ENCODE measurements at regions not wholly inside any gene's neighbourhood (a gene's known extent, or its start where the extent isn't known, plus 50 kb on each side); places are given as distances from the start of the nearest gene placed in this dataset.

DNA sequence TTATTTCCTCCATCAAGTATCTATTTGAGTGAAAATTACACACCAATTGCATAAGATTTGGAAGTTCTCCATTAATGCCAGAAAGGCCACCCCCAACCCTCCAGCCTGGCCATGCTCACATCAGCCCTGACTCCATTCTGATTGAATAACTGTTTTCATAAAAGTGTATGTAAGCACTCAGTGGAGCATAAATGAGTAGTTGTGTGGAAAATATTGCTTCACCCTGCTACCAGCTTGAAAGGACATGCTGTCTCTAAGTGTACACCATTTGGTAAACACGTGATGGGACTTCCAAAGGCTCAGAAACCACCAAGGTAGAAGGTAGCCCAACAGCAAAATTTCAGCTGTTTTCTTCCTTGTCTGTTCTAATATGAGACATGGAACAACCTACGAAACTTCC, 393.8 kb downstream of the ZNF385D start:
- DNase-seq (ENCODE audit: low read depth in 2 of 2): no peak

- DNase-seq (ENCODE audit: low read depth in 2 of 2): no peak
Observed at GRCh38 chr3:21356402-21356801, 394.6 kb downstream of the ZNF385D start.

- DNase-seq (ENCODE audit: low read depth in 2 of 2): no peak
Observed at GRCh38 chr3:21345382-21345976, 405.5 kb downstream of the ZNF385D start.

- DNase-seq (ENCODE audit: low read depth in 2 of 2): no peak
Observed at GRCh38 chr3:21331857-21332256, 419.2 kb downstream of the ZNF385D start.

GRCh38 chr3:21331321-21331720, 419.7 kb downstream of the ZNF385D start:
- no peak for DNase-seq (ENCODE audit: low read depth in 2 of 2)

- no peak for DNase-seq (ENCODE audit: low read depth in 2 of 2)
Observed at GRCh38 chr3:21330293-21330692, 420.7 kb downstream of the ZNF385D start.

GRCh38 chr3:21328711-21329390, 422.2 kb downstream of the ZNF385D start:
- DNase-seq (ENCODE audit: low read depth in 2 of 2): no peak

GRCh38 chr3:21326704-21327475, 424.1 kb downstream of the ZNF385D start:
- peak; percentile 19 to 21 for DNase-seq (ENCODE audit: low read depth in 2 of 2)

- no peak for DNase-seq (ENCODE audit: low read depth in 2 of 2)
Observed at GRCh38 chr3:21314688-21315087, 436.3 kb downstream of the ZNF385D start.

- DNase-seq (ENCODE audit: low read depth in 2 of 2): no peak
Observed at GRCh38 chr3:21310891-21311290, 440.1 kb downstream of the ZNF385D start.

DNA sequence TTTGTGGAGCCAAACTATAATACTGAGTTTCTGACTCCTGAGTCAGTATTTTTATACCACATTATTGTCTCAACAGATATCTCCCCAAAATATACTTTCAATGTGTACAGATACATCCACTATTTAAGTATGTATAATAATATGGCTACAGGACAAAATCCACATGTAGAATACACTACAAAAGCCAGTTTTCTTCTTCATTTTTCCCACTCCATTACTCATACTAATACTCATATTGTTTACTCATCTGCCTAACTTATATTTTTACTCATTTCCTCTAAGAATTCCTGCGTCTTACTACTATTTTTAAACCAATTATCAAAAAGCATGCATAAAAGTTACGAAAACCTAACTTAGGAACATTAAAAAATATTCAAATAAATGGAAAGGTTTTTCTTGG, 440.8 kb downstream of the ZNF385D start:
- DNase-seq (ENCODE audit: low read depth in 2 of 2): no peak

DNA sequence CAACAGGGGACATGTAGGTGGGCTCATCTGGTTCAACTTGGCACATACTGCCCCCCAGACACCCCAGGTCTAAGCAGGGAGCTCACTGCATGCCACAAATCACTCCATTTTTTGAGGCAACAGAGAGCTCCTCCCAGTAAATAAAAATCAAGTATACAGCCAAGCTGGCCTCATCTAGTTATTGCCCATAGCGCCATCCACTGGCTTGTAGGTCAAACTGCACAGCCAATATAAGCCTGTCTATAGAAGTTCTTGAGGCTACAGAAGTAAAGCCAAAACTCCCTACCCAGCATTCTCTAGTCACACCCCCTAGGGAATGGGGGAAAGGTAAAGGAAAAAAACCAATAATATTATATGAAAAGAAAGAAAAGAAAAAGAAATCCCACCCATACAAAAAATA, 453.7 kb downstream of the ZNF385D start:
- DNase-seq (ENCODE audit: low read depth in 2 of 2): no peak

DNA sequence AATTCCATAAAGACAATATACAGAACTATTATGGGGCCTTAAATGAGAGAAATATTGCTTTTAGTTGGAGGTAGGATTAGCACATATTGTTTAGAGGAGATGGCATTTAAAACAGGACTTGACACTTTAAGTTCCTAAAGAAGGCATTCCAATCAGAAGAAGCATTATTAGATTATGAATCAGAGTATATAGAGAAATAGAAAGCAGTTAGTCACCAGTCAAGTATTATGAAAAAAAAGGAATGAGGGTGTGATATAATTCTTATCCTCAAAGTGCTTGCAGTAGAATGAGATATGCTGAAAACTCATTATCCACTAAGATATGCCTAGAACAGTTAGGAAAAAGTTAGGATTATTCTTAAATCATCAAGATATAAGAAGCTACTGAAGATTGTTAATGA, 456.2 kb downstream of the ZNF385D start:
- DNase-seq (ENCODE audit: low read depth in 2 of 2): peak in 1 of 2 experiments; percentile 34

DNA sequence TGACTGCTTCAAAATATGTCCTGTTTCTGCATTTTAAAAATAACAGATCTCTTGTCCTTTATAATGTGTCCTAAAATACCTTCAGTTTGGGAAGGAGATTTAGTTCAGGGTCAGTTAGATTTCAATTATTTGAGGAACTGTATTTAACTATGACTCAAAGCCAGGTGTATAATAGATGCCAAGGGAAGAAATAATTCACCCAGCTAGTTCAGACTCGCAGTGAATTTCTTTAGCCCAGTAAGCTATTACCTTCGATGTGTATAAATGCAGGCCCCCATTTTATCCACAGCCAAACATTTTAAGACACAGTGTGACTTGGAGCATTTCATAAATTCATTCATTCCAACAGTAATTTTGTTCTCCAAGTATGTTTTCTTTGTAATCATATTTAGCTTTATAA, 458.0 kb downstream of the ZNF385D start:
- DNase-seq (ENCODE audit: low read depth in 2 of 2): no peak

DNA sequence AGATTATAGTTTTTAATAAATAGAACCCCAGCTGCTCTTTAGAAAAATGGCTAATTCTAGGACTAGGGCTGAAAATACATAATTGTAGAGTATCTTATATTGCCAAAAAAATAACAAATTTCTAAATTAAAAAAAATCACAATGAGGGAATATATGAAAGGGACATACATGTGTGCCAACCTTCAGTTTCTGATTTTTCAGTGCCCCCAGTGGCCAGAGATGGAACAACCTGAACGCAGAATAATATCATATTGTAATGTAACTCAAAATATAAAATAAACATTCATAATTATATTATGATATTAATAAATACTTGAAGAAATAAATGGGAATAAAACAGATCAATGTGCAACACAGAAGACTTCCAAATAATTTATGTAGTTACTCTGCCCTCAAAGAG, 460.5 kb downstream of the ZNF385D start:
- DNase-seq (ENCODE audit: low read depth in 2 of 2): no peak

- peak in 1 of 2 experiments; percentile 19 for DNase-seq (ENCODE audit: low read depth in 2 of 2)
Observed at GRCh38 chr3:21274079-21274571, 476.9 kb downstream of the ZNF385D start.

DNA sequence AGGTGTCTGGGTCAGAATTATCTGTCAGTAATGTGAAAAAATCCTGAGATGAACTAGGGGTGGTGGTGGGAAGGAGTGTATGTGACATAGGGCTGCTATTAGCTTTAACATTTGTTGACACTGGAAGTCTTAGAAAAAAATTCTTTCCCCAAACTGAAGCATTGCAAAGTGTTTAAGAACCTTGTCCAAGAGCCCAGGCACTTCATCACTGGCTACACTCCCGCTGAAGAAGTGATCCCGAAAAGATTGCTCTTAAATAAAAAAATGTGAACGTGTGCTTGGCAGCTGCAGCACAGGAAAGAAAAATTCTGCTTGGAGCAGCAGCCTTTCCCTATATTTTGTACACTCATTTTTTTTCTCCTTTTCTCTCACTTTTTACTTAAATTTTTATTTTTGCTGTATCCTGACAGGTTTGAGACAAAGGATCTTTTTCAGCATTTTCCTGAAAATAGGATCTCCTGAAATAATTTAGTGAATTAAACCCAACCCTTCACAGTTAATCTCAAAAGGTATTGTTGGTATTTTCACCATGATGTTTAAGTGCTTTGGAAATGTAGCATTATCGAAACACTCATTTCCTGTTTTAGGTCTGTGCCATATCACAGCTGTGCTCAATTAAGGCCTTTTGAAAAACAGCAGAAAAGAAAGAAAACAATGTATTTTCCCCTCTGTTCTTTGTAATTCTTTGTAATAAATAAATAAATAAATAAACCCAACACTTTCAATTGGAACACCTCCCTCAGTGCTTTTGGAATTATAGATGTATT, 477.6 kb downstream of the ZNF385D start:
- DNase-seq (ENCODE audit: low read depth in 2 of 2): peak; percentile 45 to 48

DNA sequence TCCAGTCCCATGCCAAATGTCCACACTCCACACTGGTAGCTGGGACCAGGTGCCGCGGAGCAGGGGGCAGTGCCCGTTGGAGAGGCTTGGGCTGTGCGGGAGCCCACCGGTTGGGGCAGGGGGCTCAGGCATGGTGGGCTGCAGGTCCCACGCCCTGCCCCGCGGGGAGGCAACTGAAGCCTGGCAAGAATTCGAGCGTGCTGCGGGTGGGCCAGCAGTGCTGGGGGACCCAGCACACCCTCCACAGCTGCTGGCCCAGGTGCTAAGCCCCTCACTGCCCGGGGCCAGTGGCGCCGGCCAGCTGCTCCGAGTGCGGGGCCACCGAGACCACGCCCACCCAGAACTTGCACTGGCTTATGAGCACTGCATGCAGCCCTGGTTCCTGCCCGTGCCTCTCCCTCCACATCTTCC, 479.4 kb downstream of the ZNF385D start:
- no peak for DNase-seq (ENCODE audit: low read depth in 2 of 2)

DNA sequence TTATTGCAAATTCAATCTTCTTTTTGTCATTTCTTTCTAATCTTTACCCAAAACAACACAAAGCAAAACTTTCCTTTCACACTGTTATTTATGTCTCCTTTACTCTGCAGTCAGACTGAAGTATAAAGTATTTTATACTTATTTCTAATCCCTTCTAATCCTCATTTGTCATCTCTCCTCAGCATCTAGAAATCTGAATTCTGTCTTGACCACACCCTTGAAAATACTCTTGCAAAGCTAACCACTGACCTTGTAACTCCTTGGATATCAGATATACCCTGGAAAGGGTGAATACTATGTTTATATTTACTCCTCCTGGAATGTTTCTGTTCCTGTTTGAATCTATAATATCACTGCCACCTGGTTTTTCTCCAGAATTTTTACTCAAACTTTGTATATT, 481.1 kb downstream of the ZNF385D start:
- no peak for DNase-seq (ENCODE audit: low read depth in 2 of 2)

DNA sequence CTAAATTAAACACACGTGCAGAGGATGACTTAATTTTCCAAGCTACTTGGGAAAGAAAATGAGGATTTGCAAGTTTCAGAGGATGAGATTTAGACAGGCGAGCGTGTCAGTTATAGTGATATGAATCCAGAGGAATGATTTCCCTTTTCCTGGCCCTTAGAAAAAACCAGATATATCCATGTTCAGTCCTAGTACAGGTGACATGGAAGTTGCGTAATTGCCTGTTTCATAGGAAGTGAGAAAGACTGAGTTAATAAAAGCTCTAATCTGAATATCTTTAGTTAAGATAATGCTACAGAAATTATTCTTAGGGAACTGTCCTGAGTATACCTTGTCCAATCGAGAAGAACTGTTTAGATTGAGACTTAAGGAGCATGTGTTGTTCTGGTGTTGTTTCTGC, 490.5 kb downstream of the ZNF385D start:
- no peak for DNase-seq (ENCODE audit: low read depth in 2 of 2)

DNA sequence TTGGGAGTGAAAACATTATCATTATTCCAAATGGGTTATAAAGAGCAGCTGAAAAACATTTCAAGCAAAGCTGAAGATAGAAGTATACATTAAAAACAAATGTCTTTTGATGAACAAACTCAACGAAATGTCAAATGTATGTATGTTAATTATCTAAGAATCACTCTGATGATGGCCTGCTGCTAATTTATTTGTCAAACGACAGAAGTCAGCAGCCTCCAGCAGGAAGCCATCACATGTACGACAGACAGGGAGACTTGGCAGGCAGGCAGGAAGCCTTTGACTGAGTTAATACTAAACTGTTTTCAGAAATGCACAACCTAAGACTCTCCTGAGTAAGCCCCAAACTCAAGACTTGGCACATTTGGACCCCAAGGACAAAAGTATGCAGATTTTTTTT, 491.1 kb downstream of the ZNF385D start:
- DNase-seq (ENCODE audit: low read depth in 2 of 2): no peak

- no peak for DNase-seq (ENCODE audit: low read depth in 2 of 2)
Observed at GRCh38 chr3:21256932-21257331, 494.1 kb downstream of the ZNF385D start.
